Activated B cell treated with CpG ODN at 0.5 μM for 24 hours (primary cell): ENCODE measurements at regions not wholly inside any gene's neighbourhood (a gene's known extent, or its start where the extent isn't known, plus 50 kb on each side); places are given as distances from the start of the nearest gene placed in this dataset.

ENCODE experiments used
- ATAC-seq: fragments of 200-7000 bp; cut with Tn5 transposase; one replicate; pipeline ENCODE4 v1.10.0; 2021; ENCODE audit warnings: low read depth, mild to moderate bottlenecking, moderate library complexity
- CTCF ChIA-PET: fragments of 350-600 bp; sonication (Branson Sonifier 250); formaldehyde crosslinking; loops from one replicate; lab custom pipeline; 2021; ENCODE audit warnings: antibody characterized with exemption; lab: Charles Lee
- POLR2A ChIA-PET: fragments of 350-600 bp; sonication (Branson Sonifier 250); formaldehyde crosslinking; loops from one replicate; lab custom pipeline; 2021; ENCODE audit warnings: antibody characterized with exemption; lab: Charles Lee
- DNase-seq: peaks from one replicate; pipeline ENCODE4 v3.0.0; 2022
- H3K27ac Mint-ChIP-seq: one replicate; pipeline ENCODE4 v1.8.0; 2020; ENCODE audit warnings: mixed read lengths
- H3K27me3 Mint-ChIP-seq: one replicate; pipeline ENCODE4 v1.8.0; 2021; ENCODE audit warnings: mixed read lengths
- H3K36me3 Mint-ChIP-seq: one replicate; pipeline ENCODE4 v1.8.0; 2021; ENCODE audit warnings: low read depth, mixed read lengths
- H3K4me1 Mint-ChIP-seq: one replicate; pipeline ENCODE4 v1.8.0; 2021; ENCODE audit warnings: mixed read lengths
- H3K4me3 Mint-ChIP-seq: one replicate; pipeline ENCODE4 v1.8.0; 2020; ENCODE audit warnings: mild to moderate bottlenecking, mixed read lengths
- H3K9me3 Mint-ChIP-seq: one replicate; pipeline ENCODE4 v1.8.0; 2020; ENCODE audit warnings: mixed read lengths
- intact Hi-C: fragments of 100-400 bp; cut with micrococcal nuclease; formaldehyde crosslinking; loops from one replicate; pipeline ENCODE4 v1.15.1; 2024
- TF ChIP-seq, protein P1 (sequence below): fragments of 200-600 bp; IDR thresholded peaks from one replicate; pipeline ENCODE4 v1.8.0; 2022; ENCODE audit warnings: antibody characterized with exemption, mild to moderate bottlenecking

GRCh38 chr17:72440961-72441360, 320.1 kb downstream of the SOX9 start:
- no peak for DNase-seq
- POLR2A ChIA-PET: no interaction called here
- Mint-ChIP-seq H3K4me3 (no peak overlapping the region), H3K36me3 (no peaks in the 10 kb centered on the region), H3K27ac (no peak overlapping the region), H3K4me1 (no peaks in the 10 kb centered on the region), H3K27me3 (peaks cover 5% of the 10 kb centered on the region), H3K9me3 (no peaks in the 10 kb centered on the region)
- intact Hi-C loops: no loop called here
- TF ChIP-seq, protein P1, sequence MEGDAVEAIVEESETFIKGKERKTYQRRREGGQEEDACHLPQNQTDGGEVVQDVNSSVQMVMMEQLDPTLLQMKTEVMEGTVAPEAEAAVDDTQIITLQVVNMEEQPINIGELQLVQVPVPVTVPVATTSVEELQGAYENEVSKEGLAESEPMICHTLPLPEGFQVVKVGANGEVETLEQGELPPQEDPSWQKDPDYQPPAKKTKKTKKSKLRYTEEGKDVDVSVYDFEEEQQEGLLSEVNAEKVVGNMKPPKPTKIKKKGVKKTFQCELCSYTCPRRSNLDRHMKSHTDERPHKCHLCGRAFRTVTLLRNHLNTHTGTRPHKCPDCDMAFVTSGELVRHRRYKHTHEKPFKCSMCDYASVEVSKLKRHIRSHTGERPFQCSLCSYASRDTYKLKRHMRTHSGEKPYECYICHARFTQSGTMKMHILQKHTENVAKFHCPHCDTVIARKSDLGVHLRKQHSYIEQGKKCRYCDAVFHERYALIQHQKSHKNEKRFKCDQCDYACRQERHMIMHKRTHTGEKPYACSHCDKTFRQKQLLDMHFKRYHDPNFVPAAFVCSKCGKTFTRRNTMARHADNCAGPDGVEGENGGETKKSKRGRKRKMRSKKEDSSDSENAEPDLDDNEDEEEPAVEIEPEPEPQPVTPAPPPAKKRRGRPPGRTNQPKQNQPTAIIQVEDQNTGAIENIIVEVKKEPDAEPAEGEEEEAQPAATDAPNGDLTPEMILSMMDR: no peak
- no peak for ATAC-seq
- CTCF ChIA-PET: no interaction called here

- POLR2A ChIA-PET: no interaction called here
- H3K4me3 Mint-ChIP-seq: no peak overlapping the region
- H3K36me3 Mint-ChIP-seq: no peaks in the 10 kb centered on the region
- CTCF ChIA-PET: no interaction called here
- no peaks in the 10 kb centered on the region for H3K4me1 Mint-ChIP-seq
- no peaks in the 10 kb centered on the region for H3K9me3 Mint-ChIP-seq
- no peak for DNase-seq
- H3K27me3 Mint-ChIP-seq: peaks cover 5% of the 10 kb centered on the region
- no peak overlapping the region for H3K27ac Mint-ChIP-seq
- TF ChIP-seq, protein P1: no peak
- no peak for ATAC-seq
- intact Hi-C loops: no loop called here
Measured at GRCh38 chr17:72441909-72442308, 321.1 kb downstream of the SOX9 start.

DNA sequence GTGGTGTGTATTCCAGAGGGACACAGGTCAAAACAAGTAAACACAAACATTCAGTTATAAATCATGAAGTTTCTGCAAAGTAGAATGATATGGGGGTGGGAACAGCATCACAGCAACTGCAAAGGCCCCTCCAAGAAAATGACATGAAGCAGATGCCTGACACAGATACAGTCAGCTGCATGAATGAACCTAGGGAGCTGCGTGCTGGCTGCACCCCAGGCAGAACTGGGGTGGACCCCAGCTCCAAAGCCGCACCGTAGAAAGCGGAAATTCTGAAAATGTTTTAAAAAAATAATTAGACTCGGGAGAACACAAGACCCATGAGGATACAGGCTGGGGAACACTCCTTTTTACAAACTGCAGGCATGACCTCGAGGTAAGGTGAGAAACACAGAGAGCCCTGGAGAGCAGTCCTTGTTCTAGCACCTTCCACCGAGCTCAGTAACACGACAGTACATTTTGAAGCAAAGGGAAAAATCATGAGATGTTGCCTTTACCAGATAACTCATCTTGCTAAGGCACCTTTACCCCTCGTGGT, 323.8 kb downstream of the SOX9 start:
- Mint-ChIP-seq H3K27me3 (peaks cover 3% of the 10 kb centered on the region), H3K4me1 (no peaks in the 10 kb centered on the region), H3K4me3 (no peak overlapping the region), H3K36me3 (no peaks in the 10 kb centered on the region), H3K27ac (no peak overlapping the region), H3K9me3 (no peaks in the 10 kb centered on the region)
- no peak for DNase-seq
- ChIA-PET CTCF (no interaction called here), POLR2A (no interaction called here)
- ATAC-seq: no peak
- intact Hi-C loops: no loop called here
- TF ChIP-seq, protein P1: no peak

GRCh38 chr17:72445055-72445991, 324.5 kb downstream of the SOX9 start:
- Mint-ChIP-seq H3K4me1 (no peaks in the 10 kb centered on the region), H3K27ac (no peak overlapping the region), H3K9me3 (no peaks in the 10 kb centered on the region), H3K4me3 (no peak overlapping the region), H3K27me3 (no peaks in the 10 kb centered on the region), H3K36me3 (no peaks in the 10 kb centered on the region)
- intact Hi-C loops: no loop called here
- POLR2A ChIA-PET: no interaction called here
- CTCF ChIA-PET: no interaction called here
- ATAC-seq: no peak
- DNase-seq: no peak
- TF ChIP-seq, protein P1: no peak

GRCh38 chr17:72446118-72446517, 325.3 kb downstream of the SOX9 start:
- ATAC-seq (no peak), DNase-seq (no peak)
- Mint-ChIP-seq H3K36me3 (no peaks in the 10 kb centered on the region), H3K4me1 (no peaks in the 10 kb centered on the region), H3K9me3 (no peaks in the 10 kb centered on the region), H3K27me3 (no peaks in the 10 kb centered on the region), H3K4me3 (no peak overlapping the region), H3K27ac (no peak overlapping the region)
- TF ChIP-seq, protein P1: no peak
- ChIA-PET CTCF (no interaction called here), POLR2A (no interaction called here)
- intact Hi-C loops: no loop called here
